Neuronal stem cell (in vitro differentiated cells): ENCODE measurements at regions not wholly inside any gene's neighbourhood (a gene's known extent, or its start where the extent isn't known, plus 50 kb on each side); places are given as distances from the start of the nearest gene placed in this dataset.

Experiments used
- DNase-seq: peaks from one replicate; pipeline ENCODE4 v3.0.0-alpha.2; 2013; ENCODE audit warnings: low spot score
- H2AFZ ChIP-seq: one replicate; pipeline ENCODE4 v1.6.1; 2013; ENCODE audit warnings: mild to moderate bottlenecking, low read length, inconsistent platforms
- H2AK5ac ChIP-seq: 2 replicates; pipeline ENCODE4 v1.6.1; 2013; ENCODE audit warnings: low read depth, mild to moderate bottlenecking, inconsistent platforms, low read length, moderate library complexity, mixed read lengths
- H2BK120ac ChIP-seq: 2 replicates; pipeline ENCODE4 v1.6.1; 2013; ENCODE audit warnings: low read depth, mild to moderate bottlenecking, inconsistent platforms, low read length, moderate library complexity, mixed read lengths
- H2BK12ac ChIP-seq: one replicate; pipeline ENCODE4 v1.6.1; 2013; ENCODE audit warnings: low read length, inconsistent platforms
- H2BK15ac ChIP-seq: 2 replicates; pipeline ENCODE4 v1.6.1; 2013; ENCODE audit warnings: mild to moderate bottlenecking, low read length, inconsistent platforms, mixed read lengths
- H2BK5ac ChIP-seq: one replicate; pipeline ENCODE4 v1.6.1; 2013; ENCODE audit warnings: inconsistent platforms, mild to moderate bottlenecking, low read length, moderate library complexity
- H3K14ac ChIP-seq: one replicate; pipeline ENCODE4 v1.6.1; 2013; ENCODE audit warnings: low read length, inconsistent platforms
- H3K18ac ChIP-seq: 2 replicates; pipeline ENCODE4 v1.6.1; 2013; ENCODE audit warnings: low read length, inconsistent platforms
- H3K23ac ChIP-seq: 2 replicates; pipeline ENCODE4 v1.6.1; 2013; ENCODE audit warnings: low read depth, mild to moderate bottlenecking, mixed read lengths, low read length, inconsistent platforms; ENCODE audit not compliant: poor library complexity
- H3K27ac ChIP-seq: replicated peaks from 3 replicates; pipeline ENCODE4 v1.5.1; 2013; ENCODE audit warnings: low read length, inconsistent platforms
- H3K27me3 ChIP-seq, 3 experiments: 2 replicates each; pipeline ENCODE4 v1.6.1; 2013; ENCODE audit warnings: low read length in 3 of 3, mild to moderate bottlenecking in 2 of 3, inconsistent platforms in 1 of 3, low read depth in 1 of 3, mixed read lengths in 1 of 3, moderate library complexity in 1 of 3; ENCODE audit not compliant: control insufficient read depth in 3 of 3, insufficient read depth in 3 of 3
- H3K36me3 ChIP-seq, 2 donors: replicated peaks in 1 of 2; 2 replicates each; pipeline ENCODE4 v1.6.1; 2013; ENCODE audit warnings: low read length in 2 of 2; ENCODE audit not compliant: control insufficient read depth in 2 of 2, insufficient read depth in 2 of 2
- H3K4ac ChIP-seq: 2 replicates; pipeline ENCODE4 v1.6.1; 2013; ENCODE audit warnings: inconsistent platforms, mild to moderate bottlenecking, low read length, moderate library complexity
- H3K4me1 ChIP-seq, 2 donors: 1 replicate in 1 of 2; 2 replicates in 1 of 2; pipeline ENCODE4 v1.6.1; 2013; ENCODE audit warnings: low read length in 2 of 2, low read depth in 1 of 2; ENCODE audit not compliant: control insufficient read depth in 2 of 2, insufficient read depth in 1 of 2
- H3K4me2 ChIP-seq: one replicate; pipeline ENCODE4 v1.6.1; 2013; ENCODE audit warnings: mild to moderate bottlenecking, low read length, inconsistent platforms; ENCODE audit not compliant: insufficient read depth, poor library complexity, severe bottlenecking
- H3K4me3 ChIP-seq, 2 donors: 2 replicates each; pipeline ENCODE4 v1.5.1; 2013; ENCODE audit warnings: low read length in 2 of 2, mild to moderate bottlenecking in 2 of 2, inconsistent platforms in 1 of 2, moderate library complexity in 1 of 2
- H3K79me1 ChIP-seq: one replicate; pipeline ENCODE4 v1.6.1; 2013; ENCODE audit warnings: low read depth, mild to moderate bottlenecking, inconsistent platforms, low read length, moderate library complexity
- H3K9ac ChIP-seq: one replicate; pipeline ENCODE4 v1.6.1; 2013; ENCODE audit warnings: mild to moderate bottlenecking, low read depth, low read length, inconsistent platforms; ENCODE audit not compliant: poor library complexity
- H3K9me3 ChIP-seq, 2 donors: replicated peaks in 1 of 2; 2 replicates each; pipeline versions ENCODE3 to v1.6.1; 2013; ENCODE audit warnings: low read length in 2 of 2, mild to moderate bottlenecking in 2 of 2, inconsistent platforms in 1 of 2, low read depth in 1 of 2, mixed read lengths in 1 of 2, moderate library complexity in 1 of 2; ENCODE audit not compliant: control insufficient read depth in 2 of 2, insufficient read depth in 1 of 2
- H4K8ac ChIP-seq: one replicate; pipeline ENCODE4 v1.6.1; 2013; ENCODE audit warnings: low read depth, mild to moderate bottlenecking, inconsistent platforms, low read length, moderate library complexity
- H4K91ac ChIP-seq: one replicate; pipeline ENCODE4 v1.6.1; 2013; ENCODE audit warnings: low read length, low read depth, mild to moderate bottlenecking, inconsistent platforms; ENCODE audit not compliant: poor library complexity
- WGBS, 2 donors: extraction: QIAGEN DNeasy Blood & Tissue Kit; methylation state at CpG; one replicate each; pipeline ENCODE4 v1.1.7; 2013; ENCODE audit warnings: missing lambda C conversion rate in 2 of 2, mixed read lengths in 1 of 2; ENCODE audit not compliant: insufficient read length in 2 of 2, insufficient replicate concordance in 1 of 2; ENCODE audit errors: extremely low coverage in 2 of 2; 5-methylcytosine and 5-hydroxymethylcytosine counted together

GRCh38 chr7:9621927-9622326 is 1188.5 kb downstream of the NXPH1 start:
- Histone ChIP-seq H3K9me3 (peaks cover 0 to 2% of the 10 kb centered on the region in 2 donors), H2BK15ac (no peak overlapping the region), H2BK5ac (no peak overlapping the region), H3K27ac (no peak overlapping the region), H3K14ac (no peak overlapping the region), H3K18ac (no peak overlapping the region), H3K23ac (no peak overlapping the region), H3K4me2 (no peak overlapping the region), H3K36me3 (no peaks in the 10 kb centered on the region), H3K79me1 (no peaks in the 10 kb centered on the region), H2AK5ac (no peak overlapping the region), H3K9ac (no peak overlapping the region), H2BK12ac (no peak overlapping the region), H3K4ac (no peak overlapping the region), H3K27me3 (no peaks in the 10 kb centered on the region), H3K4me1 (no peaks in the 10 kb centered on the region), H4K91ac (no peak overlapping the region), H2AFZ (no peak overlapping the region), H2BK120ac (no peak overlapping the region), H3K4me3 (peak overlapping the region in 1 of 2 donors; percentile 55), H4K8ac (no peak overlapping the region)
- WGBS, 2 donors = no CpG with 5 or more reads among the region's 9 CpGs
- DNase-seq = no peak

- no peak overlapping the region for H3K14ac ChIP-seq
- no peak overlapping the region for H2BK15ac ChIP-seq
- H3K36me3 ChIP-seq = no peaks in the 10 kb centered on the region
- no peak overlapping the region for H2AFZ ChIP-seq
- peaks cover 0 to 2% of the 10 kb centered on the region in 2 donors for H3K9me3 ChIP-seq
- no peak overlapping the region for H3K9ac ChIP-seq
- H3K4ac ChIP-seq = no peak overlapping the region
- no peak overlapping the region for H2BK120ac ChIP-seq
- no peak overlapping the region for H3K4me3 ChIP-seq
- no peak overlapping the region for H4K8ac ChIP-seq
- H2BK5ac ChIP-seq = no peak overlapping the region
- H4K91ac ChIP-seq = no peak overlapping the region
- H3K4me2 ChIP-seq = no peak overlapping the region
- WGBS, 2 donors = no CpG with 5 or more reads among the region's 3 CpGs
- no peaks in the 10 kb centered on the region for H3K4me1 ChIP-seq
- H2AK5ac ChIP-seq = no peak overlapping the region
- no peak for DNase-seq
- H3K27ac ChIP-seq = no peak overlapping the region
- no peak overlapping the region for H2BK12ac ChIP-seq
- no peak overlapping the region for H3K18ac ChIP-seq
- no peaks in the 10 kb centered on the region for H3K79me1 ChIP-seq
- H3K27me3 ChIP-seq = no peaks in the 10 kb centered on the region
- H3K23ac ChIP-seq = no peak overlapping the region
Observed at GRCh38 chr7:9625953-9626352, 1192.5 kb downstream of the NXPH1 start.

- Histone ChIP-seq H3K27ac (no peak overlapping the region), H3K9ac (no peak overlapping the region), H4K8ac (no peak overlapping the region), H2BK5ac (no peak overlapping the region), H3K23ac (no peak overlapping the region), H3K4me2 (no peak overlapping the region), H2BK12ac (no peak overlapping the region), H2AFZ (no peak overlapping the region), H3K4me3 (no peak overlapping the region), H4K91ac (no peak overlapping the region), H2BK120ac (no peak overlapping the region), H3K14ac (no peak overlapping the region), H3K36me3 (no peaks in the 10 kb centered on the region), H3K27me3 (no peaks in the 10 kb centered on the region), H2BK15ac (no peak overlapping the region), H2AK5ac (no peak overlapping the region), H3K18ac (no peak overlapping the region), H3K79me1 (no peaks in the 10 kb centered on the region), H3K9me3 (no peaks in the 10 kb centered on the region), H3K4me1 (peaks cover 0 to 2% of the 10 kb centered on the region in 2 donors), H3K4ac (no peak overlapping the region)
- no CpG with 5 or more reads among the region's 2 CpGs for WGBS, 2 donors
- DNase-seq = no peak
Observed at GRCh38 chr7:9645756-9646155, 1212.3 kb downstream of the NXPH1 start.

DNA sequence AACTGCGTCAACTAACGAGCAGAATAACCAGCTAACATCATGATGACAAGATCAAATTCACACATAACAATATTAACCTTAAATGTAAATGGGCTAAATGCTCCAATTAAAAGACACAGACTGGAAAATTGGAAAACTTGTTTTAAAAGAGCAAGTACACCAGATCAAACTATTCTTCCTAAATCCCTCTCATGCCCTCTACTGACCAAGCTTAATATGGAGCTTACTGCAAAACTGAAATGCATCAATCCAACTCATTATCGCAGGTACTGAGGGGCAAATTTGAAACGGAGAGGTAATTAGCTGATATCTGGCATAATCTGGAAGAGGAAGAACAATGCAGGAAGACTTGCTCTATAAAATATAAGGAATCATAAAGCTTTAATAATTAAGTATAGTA is 1223.8 kb downstream of the NXPH1 start:
- no peaks in the 10 kb centered on the region for H3K9me3 ChIP-seq
- H3K4me1 ChIP-seq = no peaks in the 10 kb centered on the region
- no peak overlapping the region for H3K4me3 ChIP-seq
- no peak overlapping the region for H3K4me2 ChIP-seq
- no peaks in the 10 kb centered on the region for H3K27me3 ChIP-seq
- no peak overlapping the region for H3K23ac ChIP-seq
- H3K4ac ChIP-seq = no peak overlapping the region
- no peak overlapping the region for H4K91ac ChIP-seq
- H3K14ac ChIP-seq = no peak overlapping the region
- H2AFZ ChIP-seq = no peak overlapping the region
- H2BK5ac ChIP-seq = no peak overlapping the region
- no peaks in the 10 kb centered on the region for H3K79me1 ChIP-seq
- no peak overlapping the region for H2BK15ac ChIP-seq
- no peaks in the 10 kb centered on the region for H3K36me3 ChIP-seq
- DNase-seq = no peak
- no peak overlapping the region for H3K27ac ChIP-seq
- no CpG with 5 or more reads among the region's 4 CpGs for WGBS, 2 donors
- no peak overlapping the region for H2BK12ac ChIP-seq
- no peak overlapping the region for H3K9ac ChIP-seq
- no peak overlapping the region for H3K18ac ChIP-seq
- H2AK5ac ChIP-seq = no peak overlapping the region
- H4K8ac ChIP-seq = no peak overlapping the region
- no peak overlapping the region for H2BK120ac ChIP-seq
